Type B pancreatic cell (in vitro differentiated cells): ENCODE measurements at regions not wholly inside any gene's neighbourhood (a gene's known extent, or its start where the extent isn't known, plus 50 kb on each side); places are given as distances from the start of the nearest gene placed in this dataset.

Experiments
- DNase-seq: peaks from one replicate; pipeline ENCODE4 v3.0.0; 2021; ENCODE audit warnings: mixed read lengths; ENCODE audit not compliant: unreplicated experiment; ENCODE audit errors: extremely low spot score
- H3K27ac Mint-ChIP-seq: 2 replicates; pipeline ENCODE4 v1.8.0; 2021; ENCODE audit warnings: mild to moderate bottlenecking, mixed read lengths
- H3K27me3 Mint-ChIP-seq: 2 replicates; pipeline ENCODE4 v1.8.0; 2021; ENCODE audit warnings: mixed read lengths
- H3K36me3 Mint-ChIP-seq: 2 replicates; pipeline ENCODE4 v1.8.0; 2021; ENCODE audit warnings: mixed read lengths
- H3K4me1 Mint-ChIP-seq: one replicate; pipeline ENCODE4 v1.8.0; 2021; ENCODE audit warnings: mixed read lengths; ENCODE audit not compliant: unreplicated experiment
- H3K4me3 Mint-ChIP-seq: 2 replicates; pipeline ENCODE4 v1.8.0; 2021; ENCODE audit warnings: mild to moderate bottlenecking, mixed read lengths
- H3K9me3 Mint-ChIP-seq: 2 replicates; pipeline ENCODE4 v1.8.0; 2021; ENCODE audit warnings: mixed read lengths
- CTCF ChIP-seq: fragments of 200-600 bp; sonication (generic); conservative IDR thresholded peaks from 2 replicates; pipeline ENCODE4 v1.5.0; 2021; ENCODE audit warnings: antibody characterized with exemption, mild to moderate bottlenecking

DNA sequence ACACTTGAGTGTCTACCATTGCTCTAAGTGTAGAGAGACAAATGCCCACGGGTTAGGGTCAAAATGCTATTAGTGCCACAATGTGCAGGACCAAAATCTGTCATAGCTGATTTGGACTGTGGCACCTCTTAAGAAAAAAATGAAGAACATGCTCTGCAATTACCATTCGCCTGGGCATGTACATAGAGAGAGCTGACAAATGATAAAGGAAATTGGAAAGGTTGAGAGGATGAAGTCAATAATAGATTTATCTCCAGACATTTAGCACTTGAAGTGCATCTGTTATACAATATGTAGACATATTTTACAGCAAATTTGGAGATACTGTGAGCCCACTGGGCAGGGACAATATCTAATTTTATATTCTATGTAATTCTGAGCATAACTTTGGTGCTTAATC lies 804.4 kb downstream of the SATB2 start:
- no peaks in the 10 kb centered on the region for H3K36me3 Mint-ChIP-seq
- H3K4me3 Mint-ChIP-seq, result no peak overlapping the region
- DNase-seq, result no peak
- H3K4me1 Mint-ChIP-seq, result no peaks in the 10 kb centered on the region
- H3K27me3 Mint-ChIP-seq, result peaks cover 4% of the 10 kb centered on the region
- TF ChIP-seq CTCF, result no peak
- no peaks in the 10 kb centered on the region for H3K9me3 Mint-ChIP-seq
- no peak overlapping the region for H3K27ac Mint-ChIP-seq

GRCh38 chr2:198652461-198652860 lies 805.3 kb downstream of the SATB2 start:
- Mint-ChIP-seq H3K27ac (no peak overlapping the region), H3K4me3 (no peak overlapping the region), H3K27me3 (peaks cover 4% of the 10 kb centered on the region), H3K4me1 (no peaks in the 10 kb centered on the region), H3K36me3 (no peaks in the 10 kb centered on the region), H3K9me3 (no peaks in the 10 kb centered on the region)
- TF ChIP-seq CTCF, result no peak
- no peak for DNase-seq

GRCh38 chr2:198645816-198646215 lies 811.9 kb downstream of the SATB2 start:
- Mint-ChIP-seq H3K9me3 (no peaks in the 10 kb centered on the region), H3K27ac (no peak overlapping the region), H3K27me3 (peaks cover 1% of the 10 kb centered on the region), H3K4me3 (no peak overlapping the region), H3K4me1 (no peaks in the 10 kb centered on the region), H3K36me3 (no peaks in the 10 kb centered on the region)
- TF ChIP-seq CTCF, result no peak
- DNase-seq, result no peak

DNA sequence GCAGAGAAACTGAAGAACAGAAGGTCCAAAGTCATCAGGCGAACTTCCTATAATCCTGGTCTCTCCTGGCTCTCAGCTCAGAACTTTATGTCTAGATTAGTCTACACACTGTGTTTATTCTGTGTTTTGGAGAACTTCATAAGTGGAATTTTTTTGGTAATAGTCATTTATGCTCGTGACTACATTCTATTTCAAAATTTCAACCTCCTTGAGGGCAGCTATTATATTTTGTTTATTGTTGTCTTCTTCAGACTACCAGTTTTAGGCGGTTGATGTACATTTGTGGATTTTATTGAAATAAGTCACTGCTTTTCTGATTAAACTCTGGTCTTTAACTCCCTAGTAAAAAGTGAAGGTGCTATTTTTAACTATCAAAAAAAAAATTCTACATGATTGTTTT lies 816.6 kb downstream of the SATB2 start:
- DNase-seq, result no peak
- TF ChIP-seq CTCF, result no peak
- no peaks in the 10 kb centered on the region for H3K4me1 Mint-ChIP-seq
- H3K4me3 Mint-ChIP-seq, result no peak overlapping the region
- H3K9me3 Mint-ChIP-seq, result no peaks in the 10 kb centered on the region
- no peaks in the 10 kb centered on the region for H3K36me3 Mint-ChIP-seq
- H3K27ac Mint-ChIP-seq, result no peak overlapping the region
- H3K27me3 Mint-ChIP-seq, result peaks cover 4% of the 10 kb centered on the region

DNA sequence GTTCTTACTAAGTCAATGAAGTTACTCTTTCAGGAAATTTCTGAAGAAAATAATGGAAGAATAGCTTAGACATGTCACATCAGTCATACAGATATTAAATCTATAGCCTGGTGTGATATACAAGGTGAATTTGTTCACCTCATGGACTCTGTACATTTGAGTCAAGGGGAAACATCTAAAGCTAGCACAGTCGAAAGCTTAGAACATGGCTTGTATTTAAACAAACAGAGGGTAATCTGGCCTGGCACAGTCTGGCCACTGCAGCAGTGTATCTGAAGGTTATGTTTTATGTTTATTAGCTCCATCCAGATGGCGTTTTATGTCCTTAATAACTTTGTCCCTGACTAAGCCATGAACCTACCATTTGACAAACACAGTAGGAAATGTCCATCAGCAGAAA lies 817.3 kb downstream of the SATB2 start:
- DNase-seq, result no peak
- no peak for TF ChIP-seq CTCF
- Mint-ChIP-seq H3K36me3 (no peaks in the 10 kb centered on the region), H3K4me3 (no peak overlapping the region), H3K27ac (no peak overlapping the region), H3K9me3 (no peaks in the 10 kb centered on the region), H3K4me1 (no peaks in the 10 kb centered on the region), H3K27me3 (peaks cover 4% of the 10 kb centered on the region)

DNA sequence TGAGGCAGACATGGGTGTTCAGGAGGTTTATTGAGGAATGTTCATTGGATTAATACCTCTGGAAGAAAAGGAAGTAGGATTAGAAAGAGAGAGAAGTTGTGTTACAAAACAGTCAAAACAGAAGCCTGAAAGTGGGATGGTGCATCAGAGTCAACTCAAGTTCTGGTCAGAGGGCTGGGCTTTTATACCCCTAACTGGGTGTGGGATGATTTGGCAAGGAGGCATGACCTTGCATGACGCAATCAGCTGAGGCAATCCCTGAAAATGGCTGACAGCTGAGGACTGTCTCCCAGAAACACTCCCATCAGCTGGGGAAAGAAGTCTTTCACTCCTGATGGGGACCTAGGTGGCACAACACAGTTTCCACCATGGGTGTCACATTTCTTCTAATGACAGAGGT lies 818.2 kb downstream of the SATB2 start:
- no peaks in the 10 kb centered on the region for H3K4me1 Mint-ChIP-seq
- H3K27me3 Mint-ChIP-seq, result peaks cover 4% of the 10 kb centered on the region
- H3K27ac Mint-ChIP-seq, result no peak overlapping the region
- DNase-seq, result no peak
- no peaks in the 10 kb centered on the region for H3K9me3 Mint-ChIP-seq
- TF ChIP-seq CTCF, result no peak
- no peak overlapping the region for H3K4me3 Mint-ChIP-seq
- H3K36me3 Mint-ChIP-seq, result no peaks in the 10 kb centered on the region
